Activated naive CD4-positive, alpha-beta T cell (primary cell): ENCODE measurements at regions not wholly inside any gene's neighbourhood (a gene's known extent, or its start where the extent isn't known, plus 50 kb on each side); places are given as distances from the start of the nearest gene placed in this dataset.
"Not testable (repeated sequence)": the region's sequence is repeated elsewhere in the genome, so short reads cannot be mapped to it uniquely, and the experiment has no call there.

ENCODE experiments used
- DNase-seq, 4 experiments: peaks; one replicate each; lab custom pipeline; 2025; lab: John Stamatoyannopoulos, UW

- no peak for DNase-seq
Measured at GRCh38 chr1:235059221-235059620, 69.4 kb downstream of the TOMM20 start.

GRCh38 chr1:235058695-235059094, 69.9 kb downstream of the TOMM20 start:
- no peak for DNase-seq

- no peak for DNase-seq
Measured at GRCh38 chr1:235057385-235058306, 71.0 kb downstream of the TOMM20 start.

GRCh38 chr1:235056937-235057336, 71.7 kb downstream of the TOMM20 start:
- DNase-seq, result no peak

- DNase-seq, result no peak
Measured at GRCh38 chr1:235054936-235055335, 73.7 kb downstream of the TOMM20 start.

- DNase-seq, result no peak
Measured at GRCh38 chr1:235054466-235054865, 74.2 kb downstream of the TOMM20 start.

- DNase-seq, result no peak
Measured at GRCh38 chr1:235052067-235053008, 76.3 kb downstream of the TOMM20 start.

- DNase-seq, result no peak
Measured at GRCh38 chr1:235051521-235051920, 77.1 kb downstream of the TOMM20 start.

- DNase-seq, result no peak
Measured at GRCh38 chr1:235050911-235051360, 77.7 kb downstream of the TOMM20 start.

- DNase-seq, result not testable (repeated sequence)
Measured at GRCh38 chr1:235049716-235050378, 78.8 kb downstream of the TOMM20 start.

GRCh38 chr1:235049217-235049616, 79.4 kb downstream of the TOMM20 start:
- DNase-seq, result no peak

GRCh38 chr1:235047331-235047871, 81.2 kb downstream of the TOMM20 start:
- no peak for DNase-seq

GRCh38 chr1:235045921-235046601, 82.6 kb downstream of the TOMM20 start:
- DNase-seq, result no peak

GRCh38 chr1:235045034-235045690, 83.5 kb downstream of the TOMM20 start:
- DNase-seq, result no peak

- DNase-seq, result no peak
Measured at GRCh38 chr1:235043234-235043633, 85.4 kb downstream of the TOMM20 start.

GRCh38 chr1:235038701-235039100, 89.9 kb downstream of the TOMM20 start:
- DNase-seq, result no peak

- no peak for DNase-seq
Measured at GRCh38 chr1:235035928-235036327, 92.7 kb downstream of the TOMM20 start.

GRCh38 chr1:235030919-235031596, 97.6 kb downstream of the TOMM20 start:
- DNase-seq, result no peak

- DNase-seq, result no peak
Measured at GRCh38 chr1:235027862-235028250, 100.8 kb downstream of the TOMM20 start.
